ENCODE measurements at regions not wholly inside any gene's neighbourhood (a gene's known extent, or its start where the extent isn't known, plus 50 kb on each side); places are given as distances from the start of the nearest gene placed in this dataset.

GRCh38 chr9:71609448-71609830, 158.9 kb downstream of the CEMIP2 start:
- Histone ChIP-seq H3K4me3 (ENCODE audit: low read length) (peak overlapping the region; percentile 18), H3K9me3 (ENCODE audit: control insufficient read depth, low read length) (peaks cover 17% of the 10 kb centered on the region), H3K4me1 (ENCODE audit: control insufficient read depth, insufficient read depth, low read length) (no peaks in the 10 kb centered on the region), H3K9ac (ENCODE audit: extremely low read depth, low read length, poor library complexity, severe bottlenecking) (no peak overlapping the region), H3K27me3 (ENCODE audit: control insufficient read depth, insufficient read depth, low read length, poor library complexity, severe bottlenecking) (no peaks in the 10 kb centered on the region), H3K27ac (ENCODE audit: low read depth, low read length) (no peak overlapping the region), H3K36me3 (ENCODE audit: control insufficient read depth, insufficient read depth, low read length) (no peaks in the 10 kb centered on the region)
- DNase-seq = no peak
- Mint-ChIP-seq H3K36me3 (ENCODE audit: low read depth) (peaks cover 5% of the 10 kb centered on the region), H3K27ac (no peak overlapping the region), H3K4me3 (no peak overlapping the region), H3K27me3 (ENCODE audit: insufficient read depth) (no peaks in the 10 kb centered on the region), H3K4me1 (peaks cover 15% of the 10 kb centered on the region), H3K9me3 (peaks cover 19% of the 10 kb centered on the region)
- no peak for TF ChIP-seq CTCF (conservative IDR thresholded peaks at IDR 0.05)
- no CpG with 5 or more reads among the region's 1 CpG for WGBS, 2 experiments (ENCODE audit: insufficient coverage in 1 of 2, insufficient read length in 1 of 2)

- Mint-ChIP-seq H3K4me3 (no peak overlapping the region), H3K27ac (peak overlapping the region; percentile 89), H3K27me3 (ENCODE audit: insufficient read depth) (no peaks in the 10 kb centered on the region), H3K4me1 (peaks cover 10% of the 10 kb centered on the region), H3K36me3 (ENCODE audit: low read depth) (peaks cover 5% of the 10 kb centered on the region), H3K9me3 (peaks cover 19% of the 10 kb centered on the region)
- TF ChIP-seq CTCF (conservative IDR thresholded peaks at IDR 0.05) = no peak
- no peaks in the 10 kb centered on the region for H3K27me3 ChIP-seq (ENCODE audit: control insufficient read depth, insufficient read depth, low read length, poor library complexity, severe bottlenecking)
- no peak overlapping the region for H3K27ac ChIP-seq (ENCODE audit: low read depth, low read length)
- H3K4me1 ChIP-seq (ENCODE audit: control insufficient read depth, insufficient read depth, low read length) = no peaks in the 10 kb centered on the region
- no peak overlapping the region for H3K9ac ChIP-seq (ENCODE audit: extremely low read depth, low read length, poor library complexity, severe bottlenecking)
- peak overlapping the region; percentile 15 for H3K4me3 ChIP-seq (ENCODE audit: low read length)
- peak; percentile 87 for DNase-seq
- H3K36me3 ChIP-seq (ENCODE audit: control insufficient read depth, insufficient read depth, low read length) = no peaks in the 10 kb centered on the region
- WGBS, 2 experiments (ENCODE audit: insufficient coverage in 1 of 2, insufficient read length in 1 of 2) = 36 to 62% methylated on average over 4 of the region's 4 CpGs
- H3K9me3 ChIP-seq (ENCODE audit: control insufficient read depth, low read length) = peaks cover 17% of the 10 kb centered on the region
Measured at GRCh38 chr9:71608825-71609447, 159.4 kb downstream of the CEMIP2 start.

GRCh38 chr9:71608021-71608420, 160.3 kb downstream of the CEMIP2 start:
- H3K4me3 Mint-ChIP-seq = no peak overlapping the region
- TF ChIP-seq CTCF (conservative IDR thresholded peaks at IDR 0.05) = no peak
- WGBS, 2 experiments (ENCODE audit: insufficient coverage in 1 of 2, insufficient read length in 1 of 2) = 89 to 98% methylated on average over 4 of the region's 4 CpGs
- no peak for DNase-seq
- Histone ChIP-seq H3K4me3 (ENCODE audit: low read length) (peak overlapping the region; percentile 15), H3K9ac (ENCODE audit: extremely low read depth, low read length, poor library complexity, severe bottlenecking) (no peak overlapping the region), H3K9me3 (ENCODE audit: control insufficient read depth, low read length) (peaks cover 17% of the 10 kb centered on the region), H3K27me3 (ENCODE audit: control insufficient read depth, insufficient read depth, low read length, poor library complexity, severe bottlenecking) (no peaks in the 10 kb centered on the region), H3K27ac (ENCODE audit: low read depth, low read length) (no peak overlapping the region), H3K36me3 (ENCODE audit: control insufficient read depth, insufficient read depth, low read length) (no peaks in the 10 kb centered on the region), H3K4me1 (ENCODE audit: control insufficient read depth, insufficient read depth, low read length) (no peaks in the 10 kb centered on the region)
- peaks cover 5% of the 10 kb centered on the region for H3K36me3 Mint-ChIP-seq (ENCODE audit: low read depth)
- H3K27ac Mint-ChIP-seq = peak overlapping the region; percentile 61
- no peaks in the 10 kb centered on the region for H3K27me3 Mint-ChIP-seq (ENCODE audit: insufficient read depth)
- H3K9me3 Mint-ChIP-seq = peaks cover 19% of the 10 kb centered on the region
- peaks cover 9% of the 10 kb centered on the region for H3K4me1 Mint-ChIP-seq

All from endodermal cell (in vitro differentiated cells).